SK-N-SH (cell line): ENCODE measurements at regions not wholly inside any gene's neighbourhood (a gene's known extent, or its start where the extent isn't known, plus 50 kb on each side); places are given as distances from the start of the nearest gene placed in this dataset.

Source experiments
- CTCF ChIA-PET: fragments of 300-600, 350-600 bp; formaldehyde crosslinking; extraction: SDS; loops from one replicate; lab custom pipeline; 2021; lab: Yijun Ruan, JAX
- POLR2A ChIA-PET: fragments of 350-600 bp; sonication (Branson Sonifier 250); formaldehyde crosslinking; extraction: SDS; loops from one replicate; lab custom pipeline; 2020; ENCODE audit warnings: antibody characterized with exemption, inconsistent platforms; lab: Yijun Ruan, JAX
- DNase-seq: peaks from one replicate; pipeline ENCODE4 v3.0.0; 2012
- H2AFZ ChIP-seq: fragments of 200-600 bp; sonication (generic); 2 replicates; pipeline ENCODE4 v1.8.1; 2016; ENCODE audit warnings: antibody characterized with exemption, mild to moderate bottlenecking, low read depth
- H3F3A ChIP-seq: fragments of 200-600 bp; sonication (generic); replicated peaks from 2 replicates; pipeline ENCODE3; 2016; ENCODE audit warnings: antibody characterized with exemption, mild to moderate bottlenecking; ENCODE audit not compliant: insufficient read depth
- H3K27ac ChIP-seq, 2 experiments: fragments of 200-500 bp in 1 of 2; fragments of 200-600 bp in 1 of 2; sonication (Bioruptor generic) in 1 of 2; sonication (generic), shearing (Covaris generic) in 1 of 2; 2 replicates each; pipeline versions ENCODE4 v1.5.1 to v1.6.1; 2014 to 2016; ENCODE audit warnings: low read depth in 2 of 2, inconsistent platforms in 1 of 2, low read length in 1 of 2, mild to moderate bottlenecking in 1 of 2, mixed read lengths in 1 of 2
- H3K27me3 ChIP-seq: fragments of 200-600 bp; sonication (generic), shearing (Covaris generic); 2 replicates; pipeline ENCODE4 v1.6.1; 2016; ENCODE audit warnings: mixed run types; ENCODE audit not compliant: insufficient read depth
- H3K36me3 ChIP-seq, 2 experiments: fragments of 200-500 bp in 1 of 2; fragments of 200-600 bp in 1 of 2; sonication (Bioruptor generic) in 1 of 2; sonication (generic) in 1 of 2; replicated peaks in 1 of 2; 2 replicates each; pipeline versions ENCODE3 to v1.5.1; 2014 to 2016; ENCODE audit warnings: low read length in 1 of 2, mild to moderate bottlenecking in 1 of 2; ENCODE audit not compliant: insufficient read depth in 2 of 2, control insufficient read depth in 1 of 2
- H3K4me1 ChIP-seq, 2 experiments: fragments of 200-500 bp in 1 of 2; fragments of 200-600 bp in 1 of 2; sonication (Bioruptor generic) in 1 of 2; sonication (generic), shearing (Covaris generic) in 1 of 2; 2 replicates each; pipeline versions ENCODE4 v1.5.1 to v1.6.1; 2014 to 2016; ENCODE audit warnings: low read depth in 1 of 2, low read length in 1 of 2, mixed run types in 1 of 2; ENCODE audit not compliant: insufficient read depth in 2 of 2, control insufficient read depth in 1 of 2
- H3K4me2 ChIP-seq: fragments of 200-600 bp; sonication (generic), shearing (Covaris generic); 2 replicates; pipeline ENCODE4 v1.6.1; 2017; ENCODE audit warnings: mixed run types
- H3K4me3 ChIP-seq, 2 experiments: fragments of 200-500 bp in 1 of 2; fragments of 200-600 bp in 1 of 2; sonication (Bioruptor generic) in 1 of 2; sonication (generic), shearing (Covaris generic) in 1 of 2; 2 replicates each; pipeline versions ENCODE4 v1.5.1 to v1.8.1; 2014 to 2016; ENCODE audit warnings: low read depth in 2 of 2, inconsistent platforms in 1 of 2, low read length in 1 of 2, mild to moderate bottlenecking in 1 of 2, mixed read lengths in 1 of 2, moderate library complexity in 1 of 2
- H3K79me2 ChIP-seq: fragments of 200-600 bp; sonication (generic); 2 replicates; pipeline ENCODE4 v1.8.1; 2017; ENCODE audit warnings: mild to moderate bottlenecking; ENCODE audit not compliant: insufficient read depth
- H3K9ac ChIP-seq: fragments of 200-600 bp; sonication (generic); 2 replicates; pipeline ENCODE4 v1.6.1; 2017; ENCODE audit warnings: mixed run types
- H3K9me2 ChIP-seq: fragments of 200-600 bp; sonication (generic); 2 replicates; pipeline ENCODE4 v1.6.1; 2017; ENCODE audit warnings: mixed run types
- H3K9me3 ChIP-seq: fragments of 200-600 bp; sonication (generic); 2 replicates; pipeline ENCODE4 v1.6.1; 2017; ENCODE audit warnings: mixed run types, mild to moderate bottlenecking, moderate library complexity
- H4K20me1 ChIP-seq: fragments of 200-600 bp; sonication (generic); 2 replicates; pipeline ENCODE4 v1.6.1; 2017; ENCODE audit warnings: mild to moderate bottlenecking, mixed run types; ENCODE audit not compliant: insufficient read depth
- CHD2 ChIP-seq: fragments of 150-350 bp; IDR thresholded peaks from 2 replicates; pipeline ENCODE4 v1.6.1; 2018; ENCODE audit warnings: low read length; ENCODE audit not compliant: partially characterized antibody
- CTCF ChIP-seq: fragments of 200-600 bp; sonication (generic); IDR thresholded peaks from 2 replicates; pipeline ENCODE4 v1.6.1; 2017; ENCODE audit warnings: antibody characterized with exemption, mild to moderate bottlenecking, moderate library complexity
- ELF1 ChIP-seq: IDR thresholded peaks from 2 replicates; pipeline ENCODE4 v1.4.0; 2012
- EP300 ChIP-seq, 2 experiments: IDR thresholded peaks; 2 replicates each; pipeline versions ENCODE4 v1.4.0 to v1.6.1; 2012; ENCODE audit warnings: borderline replicate concordance in 1 of 2, low read depth in 1 of 2, low read length in 1 of 2
- EZH2phosphoT487 ChIP-seq: fragments of 200-600 bp; sonication (generic); IDR thresholded peaks from 2 replicates; pipeline ENCODE4 v1.6.1; 2017; ENCODE audit warnings: low read depth, mixed run types, mild to moderate bottlenecking, antibody characterized with exemption, moderate library complexity, borderline replicate concordance
- FOSL2 ChIP-seq: IDR thresholded peaks from 2 replicates; pipeline ENCODE4 v1.4.0; 2012; ENCODE audit warnings: low read depth, mild to moderate bottlenecking, moderate library complexity, borderline replicate concordance
- FOXJ3 ChIP-seq: sonication (generic); formaldehyde crosslinking; IDR thresholded peaks from 2 replicates; pipeline ENCODE4 v1.5.1; 2020; ENCODE audit warnings: mild to moderate bottlenecking, missing genetic modification reagents
- GABPA ChIP-seq: IDR thresholded peaks from 2 replicates; pipeline ENCODE4 v1.4.0; 2012; ENCODE audit warnings: low read depth, mild to moderate bottlenecking
- GATA2 ChIP-seq: sonication (generic); formaldehyde crosslinking; IDR thresholded peaks from 2 replicates; pipeline ENCODE4 v1.5.0; 2020; ENCODE audit warnings: mild to moderate bottlenecking, missing genetic modification reagents
- JUND ChIP-seq: IDR thresholded peaks from 2 replicates; pipeline ENCODE4 v1.4.0; 2012
- MAX ChIP-seq: IDR thresholded peaks from 2 replicates; pipeline ENCODE4 v1.4.0; 2012; ENCODE audit warnings: low read depth
- PBX3 ChIP-seq: IDR thresholded peaks from 2 replicates; pipeline ENCODE4; 2012
- RAD21 ChIP-seq: IDR thresholded peaks from 2 replicates; pipeline ENCODE4 v1.6.1; 2012; ENCODE audit warnings: mild to moderate bottlenecking, low read length
- RCOR1 ChIP-seq: fragments of 150-350 bp; IDR thresholded peaks from 2 replicates; pipeline ENCODE4 v1.6.1; 2017; ENCODE audit warnings: antibody characterized with exemption, low read length
- REST ChIP-seq: IDR thresholded peaks from 2 replicates; pipeline ENCODE4 v1.6.1; 2012; ENCODE audit warnings: mild to moderate bottlenecking, low read depth, low read length, moderate library complexity
- TAF1 ChIP-seq: IDR thresholded peaks from 2 replicates; pipeline ENCODE4 v1.6.1; 2012; ENCODE audit warnings: low read depth, mild to moderate bottlenecking, low read length, moderate library complexity, borderline replicate concordance
- USF2 ChIP-seq: fragments of 150-350 bp; IDR thresholded peaks from 2 replicates; pipeline ENCODE4 v1.6.1; 2017; ENCODE audit warnings: antibody characterized with exemption, low read length, low read depth, borderline replicate concordance
- ZBTB33 ChIP-seq: IDR thresholded peaks from 2 replicates; pipeline ENCODE4 v1.4.0; 2012; ENCODE audit warnings: low read depth, borderline replicate concordance
- WGBS: methylation state at CpG from one replicate; pipeline ENCODE4 v1.1.6; 2017; ENCODE audit warnings: low lambda C conversion rate; 5-methylcytosine and 5-hydroxymethylcytosine counted together

- Histone ChIP-seq H3K27ac (no peak overlapping the region), H3K4me2 (no peak overlapping the region), H3K4me1 (no peaks in the 10 kb centered on the region), H3K9me3 (no peaks in the 10 kb centered on the region), H3K4me3 (no peak overlapping the region), H2AFZ (no peak overlapping the region), H3K79me2 (no peaks in the 10 kb centered on the region), H3K36me3 (no peaks in the 10 kb centered on the region), H3K9ac (no peak overlapping the region), H3K27me3 (peaks cover 54% of the 10 kb centered on the region), H3K9me2 (no peaks in the 10 kb centered on the region), H4K20me1 (no peaks in the 10 kb centered on the region), H3F3A (no peaks in the 10 kb centered on the region)
- ChIA-PET POLR2A (no interaction called here), CTCF (interaction anchor here (1.1 to 6.1 kb wide), 3 partner anchors 40 to 153 kb away, joined by 3 to 44 read pairs (median 5); no protein-coding TSS in a partner anchor)
- TF ChIP-seq ELF1 (no peak), GATA2 (CRISPR knock-in tag) (no peak), JUND (no peak), RAD21 (no peak), CHD2 (no peak), FOSL2 (no peak), REST (no peak), GABPA (no peak), EZH2phosphoT487 (no peak), EP300 (IDR thresholded peaks at IDR 0.05; ENCODE audit: borderline replicate concordance in 1 of 2, low read depth in 1 of 2, low read length in 1 of 2) (no peak), FOXJ3 (CRISPR knock-in tag) (no peak), PBX3 (no peak), TAF1 (no peak), ZBTB33 (no peak), USF2 (no peak), RCOR1 (no peak), MAX (no peak), CTCF (no peak)
- no peak for DNase-seq
- 26% methylated on average over 9 of the region's 9 CpGs for WGBS
These were observed 103.1 kb upstream of the NKX1-1 start for GRCh38 chr4:1509366-1509765.
